ENCODE measurements at regions not wholly inside any gene's neighbourhood (a gene's known extent, or its start where the extent isn't known, plus 50 kb on each side); places are given as distances from the start of the nearest gene placed in this dataset.
"Not testable (repeated sequence)": the region's sequence is repeated elsewhere in the genome, so short reads cannot be mapped to it uniquely, and the experiment has no call there.

- H3K27ac ChIP-seq (ENCODE audit: low read depth in 2 of 2, low read length in 1 of 2) = no peak overlapping the region
- H3K9me2 ChIP-seq = no peaks in the 10 kb centered on the region
- no peak overlapping the region for H3K4me3 ChIP-seq (ENCODE audit: low read depth in 2 of 2, low read length in 1 of 2)
- ChIA-PET CTCF (no interaction called here), POLR2A (no interaction called here)
- no peaks in the 10 kb centered on the region for H4K20me1 ChIP-seq (ENCODE audit: insufficient read depth)
- TF ChIP-seq RFX5 (IDR thresholded peaks at IDR 0.05; ENCODE audit: low read length) (no peak), EZH2phosphoT487 (IDR thresholded peaks at IDR 0.05; ENCODE audit: borderline replicate concordance, low read depth) (no peak), JUND (IDR thresholded peaks at IDR 0.05) (no peak), RXRA (IDR thresholded peaks at IDR 0.05; ENCODE audit: borderline replicate concordance, low read depth) (no peak), ELF1 (IDR thresholded peaks at IDR 0.05) (no peak), ZBTB33 (IDR thresholded peaks at IDR 0.05; ENCODE audit: borderline replicate concordance, low read depth) (no peak), CTCF (IDR thresholded peaks at IDR 0.05) (no peak), TEAD4 (IDR thresholded peaks at IDR 0.05; ENCODE audit: borderline replicate concordance, insufficient read depth) (no peak), MXI1 (IDR thresholded peaks at IDR 0.05; ENCODE audit: low read depth, low read length) (no peak), GABPA (IDR thresholded peaks at IDR 0.05; ENCODE audit: low read depth) (no peak), SIN3A (IDR thresholded peaks at IDR 0.05; ENCODE audit: borderline replicate concordance, low read depth, low read length) (no peak), NFIC (IDR thresholded peaks at IDR 0.05; ENCODE audit: borderline replicate concordance) (no peak), RCOR1 (IDR thresholded peaks at IDR 0.05; ENCODE audit: low read length) (no peak)
- H2AFZ ChIP-seq (ENCODE audit: low read depth) = no peak overlapping the region
- 36% methylated on average over 6 of the region's 6 CpGs for WGBS (ENCODE audit: low lambda C conversion rate)
- no peaks in the 10 kb centered on the region for H3K79me2 ChIP-seq (ENCODE audit: insufficient read depth)
- H3K4me2 ChIP-seq = no peak overlapping the region
- peaks cover 0 to 3% of the 10 kb centered on the region in 2 experiments; a peak in 1 of 4 replicates for H3K4me1 ChIP-seq (ENCODE audit: control insufficient read depth in 1 of 2, insufficient read depth in 2 of 2, low read depth in 1 of 2, low read length in 1 of 2)
- no peak overlapping the region for H3K9ac ChIP-seq
- H3K36me3 ChIP-seq (replicated peaks in 1 of 2; ENCODE audit: control insufficient read depth in 1 of 2, insufficient read depth in 2 of 2, low read length in 1 of 2) = no peaks in the 10 kb centered on the region
- no peaks in the 10 kb centered on the region for H3F3A ChIP-seq (replicated peaks; ENCODE audit: insufficient read depth)
- no peaks in the 10 kb centered on the region for H3K9me3 ChIP-seq
- no peaks in the 10 kb centered on the region for H3K27me3 ChIP-seq (ENCODE audit: insufficient read depth)
- no peak for DNase-seq
Measured at GRCh38 chr9:90165281-90165680, 477.3 kb downstream of the DIRAS2 start.

DNA sequence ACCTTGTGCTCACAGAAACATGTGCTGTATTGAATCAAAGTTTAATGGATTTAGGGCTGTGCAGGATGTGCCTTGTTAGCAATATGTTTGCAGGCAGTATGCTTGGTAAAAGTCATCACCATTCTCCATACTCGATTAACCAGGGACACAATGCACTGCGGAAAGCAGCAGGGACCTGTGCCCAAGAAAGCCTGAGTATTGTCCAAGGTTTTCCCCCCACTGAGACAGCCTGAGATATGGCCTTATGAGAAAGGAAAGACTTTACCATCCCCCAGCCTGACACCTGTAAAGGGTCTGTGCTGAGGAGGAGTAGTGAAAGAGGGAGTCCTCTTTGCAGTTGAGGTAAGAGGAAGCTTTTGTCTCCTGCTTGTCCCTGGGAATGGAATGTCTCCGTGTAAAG, 476.2 kb downstream of the DIRAS2 start:
- H3K27me3 ChIP-seq (ENCODE audit: insufficient read depth); H3K27ac ChIP-seq (ENCODE audit: low read depth in 2 of 2, low read length in 1 of 2); H3K4me3 ChIP-seq (ENCODE audit: low read depth in 2 of 2, low read length in 1 of 2); H3K36me3 ChIP-seq (replicated peaks in 1 of 2; ENCODE audit: control insufficient read depth in 1 of 2, insufficient read depth in 2 of 2, low read length in 1 of 2); H2AFZ ChIP-seq (ENCODE audit: low read depth); H3K9ac ChIP-seq; CTCF ChIA-PET; H3F3A ChIP-seq (replicated peaks; ENCODE audit: insufficient read depth); H4K20me1 ChIP-seq (ENCODE audit: insufficient read depth); H3K9me2 ChIP-seq; H3K79me2 ChIP-seq (ENCODE audit: insufficient read depth); H3K4me2 ChIP-seq; H3K9me3 ChIP-seq; POLR2A ChIA-PET; H3K4me1 ChIP-seq (ENCODE audit: control insufficient read depth in 1 of 2, insufficient read depth in 2 of 2, low read depth in 1 of 2, low read length in 1 of 2); DNase-seq: not testable (repeated sequence)
- 23% methylated on average over 3 of the region's 3 CpGs for WGBS (ENCODE audit: low lambda C conversion rate)

All from SK-N-SH (cell line).